WTC11 (cell line): ENCODE measurements at regions not wholly inside any gene's neighbourhood (a gene's known extent, or its start where the extent isn't known, plus 50 kb on each side); places are given as distances from the start of the nearest gene placed in this dataset.

Experiments
- ATAC-seq: fragments of 200-7000 bp; cut with Tn5 transposase; 2 replicates; pipeline ENCODE4 v1.10.0; 2021; ENCODE audit warnings: mild to moderate bottlenecking, moderate library complexity
- CTCF ChIA-PET: fragments of 300-600 bp; sonication (Branson Sonifier 250); formaldehyde crosslinking; loops from one replicate; lab custom pipeline; 2021; ENCODE audit warnings: antibody characterized with exemption; lab: Charles Lee
- POLR2A ChIA-PET: fragments of 350-600 bp; sonication (Branson Sonifier 250); formaldehyde crosslinking; loops from one replicate; lab custom pipeline; 2021; ENCODE audit warnings: antibody characterized with exemption; lab: Charles Lee
- DNase-seq: peaks from one replicate; pipeline ENCODE4 v3.0.0; 2021; ENCODE audit warnings: low spot score
- H3K27ac Mint-ChIP-seq: 2 replicates; pipeline ENCODE4 v1.8.0; 2021; ENCODE audit warnings: mixed read lengths
- H3K27me3 Mint-ChIP-seq: 2 replicates; pipeline ENCODE4 v1.8.0; 2021; ENCODE audit warnings: low read depth, mild to moderate bottlenecking, moderate library complexity, mixed read lengths
- H3K36me3 Mint-ChIP-seq: 2 replicates; pipeline ENCODE4 v1.8.0; 2021; ENCODE audit warnings: mixed read lengths
- H3K4me1 Mint-ChIP-seq: 2 replicates; pipeline ENCODE4 v1.8.0; 2022; ENCODE audit warnings: mixed read lengths
- H3K4me3 Mint-ChIP-seq: 2 replicates; pipeline ENCODE4 v1.8.0; 2021; ENCODE audit warnings: mild to moderate bottlenecking, moderate library complexity, mixed read lengths
- H3K9me3 Mint-ChIP-seq: 2 replicates; pipeline ENCODE4 v1.8.0; 2021; ENCODE audit warnings: mixed read lengths
- CBFB ChIP-seq: sonication (generic); formaldehyde crosslinking; IDR thresholded peaks from 2 replicates; pipeline ENCODE4 v1.8.1; 2022; ENCODE audit warnings: mild to moderate bottlenecking, low read depth, missing genetic modification reagents
- CREM ChIP-seq: sonication (generic); formaldehyde crosslinking; IDR thresholded peaks from 2 replicates; pipeline ENCODE4 v1.8.1; 2022; ENCODE audit warnings: mild to moderate bottlenecking, missing genetic modification reagents, moderate library complexity
- NFATC4 ChIP-seq: fragments of 250-450 bp; sonication (Bioruptor Pico); IDR thresholded peaks from 2 replicates; pipeline ENCODE4 v1.9.0; 2021; ENCODE audit warnings: mild to moderate bottlenecking
- PRRX2 ChIP-seq: fragments of 250-450 bp; sonication (Bioruptor Pico); IDR thresholded peaks from 2 replicates; pipeline ENCODE4 v1.8.0; 2021; ENCODE audit warnings: mild to moderate bottlenecking
- RELA ChIP-seq: sonication (generic); formaldehyde crosslinking; IDR thresholded peaks from 2 replicates; pipeline ENCODE4 v1.8.1; 2022; ENCODE audit warnings: missing genetic modification reagents, mild to moderate bottlenecking, borderline replicate concordance
- RORB ChIP-seq: fragments of 250-450 bp; sonication (Bioruptor Pico); IDR thresholded peaks from 2 replicates; pipeline ENCODE4 v1.9.0; 2021; ENCODE audit warnings: mild to moderate bottlenecking
- SP1 ChIP-seq: sonication (generic); formaldehyde crosslinking; conservative IDR thresholded peaks from 2 replicates; pipeline ENCODE4 v1.8.1; 2022; ENCODE audit warnings: missing genetic modification reagents
- ZNF138 ChIP-seq: sonication (generic); formaldehyde crosslinking; conservative IDR thresholded peaks from 2 replicates; pipeline ENCODE4 v1.8.1; 2022; ENCODE audit warnings: mild to moderate bottlenecking, moderate library complexity, missing genetic modification reagents
- ZNF671 ChIP-seq: fragments of 250-450 bp; sonication (Bioruptor Pico); IDR thresholded peaks from 2 replicates; pipeline ENCODE4 v1.8.0; 2021; ENCODE audit warnings: mild to moderate bottlenecking
- TF ChIP-seq, protein P1 (sequence below): sonication (generic); formaldehyde crosslinking; IDR thresholded peaks from 2 replicates; pipeline ENCODE4 v1.8.1; 2023; ENCODE audit warnings: mild to moderate bottlenecking, missing genetic modification reagents, moderate library complexity
- TF ChIP-seq, protein P2 (sequence below): sonication (generic); formaldehyde crosslinking; IDR thresholded peaks from 2 replicates; pipeline ENCODE4 v1.8.1; 2023; ENCODE audit warnings: mild to moderate bottlenecking, missing genetic modification reagents
- TF ChIP-seq, protein P3 (sequence below): sonication (generic); formaldehyde crosslinking; IDR thresholded peaks from 2 replicates; pipeline ENCODE4 v1.8.0; 2023; ENCODE audit warnings: missing genetic modification reagents
- TF ChIP-seq, protein P4 (sequence below): sonication (generic); formaldehyde crosslinking; IDR thresholded peaks from 2 replicates; pipeline ENCODE4 v1.8.0; 2022; ENCODE audit warnings: missing genetic modification reagents
- TF ChIP-seq, protein P5 (sequence below): sonication (generic); formaldehyde crosslinking; IDR thresholded peaks from 2 replicates; pipeline ENCODE4 v1.8.1; 2023; ENCODE audit warnings: mild to moderate bottlenecking, missing genetic modification reagents, borderline replicate concordance
- TF ChIP-seq, protein P6 (sequence below): sonication (generic); formaldehyde crosslinking; IDR thresholded peaks from 2 replicates; pipeline ENCODE4 v1.8.1; 2022; ENCODE audit warnings: mild to moderate bottlenecking, moderate library complexity, missing genetic modification reagents

DNA sequence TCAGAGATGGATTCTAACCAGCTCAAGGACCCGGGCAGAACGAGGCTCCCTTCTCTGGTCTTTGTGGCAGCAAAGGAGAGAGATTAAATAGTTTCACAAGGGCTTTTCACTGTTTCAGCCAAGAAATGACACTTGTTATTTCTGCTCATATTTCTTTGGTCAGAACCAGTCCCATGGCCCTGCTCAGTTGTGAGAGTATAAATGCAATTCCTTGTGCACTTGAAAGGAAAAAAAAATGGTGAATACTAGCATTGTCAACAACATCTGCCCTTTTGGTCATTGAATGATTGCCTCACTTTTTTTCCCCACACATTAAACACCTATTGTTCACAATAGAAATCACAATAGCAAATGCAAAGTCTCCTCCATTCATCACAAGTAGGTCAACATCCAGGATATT is 104.4 kb downstream of the RDH14 start:
- H3K4me1 Mint-ChIP-seq, result peaks cover 22% of the 10 kb centered on the region
- no peak for DNase-seq
- peaks cover 8% of the 10 kb centered on the region for H3K9me3 Mint-ChIP-seq
- CTCF ChIA-PET, result interaction anchor here (1.0 to 2.2 kb wide), 2 partner anchors 10 to 69 kb away, joined by 4 to 9 read pairs; no protein-coding TSS in a partner anchor
- ATAC-seq, result peak; percentile 38
- H3K36me3 Mint-ChIP-seq, result peaks cover 4% of the 10 kb centered on the region; the same call in 1 of the 2 replicates
- no peaks in the 10 kb centered on the region; the same call in 1 of the 2 replicates for H3K27me3 Mint-ChIP-seq
- H3K27ac Mint-ChIP-seq, result peak overlapping the region; percentile 31
- no peak overlapping the region for H3K4me3 Mint-ChIP-seq
- TF ChIP-seq, protein P1, sequence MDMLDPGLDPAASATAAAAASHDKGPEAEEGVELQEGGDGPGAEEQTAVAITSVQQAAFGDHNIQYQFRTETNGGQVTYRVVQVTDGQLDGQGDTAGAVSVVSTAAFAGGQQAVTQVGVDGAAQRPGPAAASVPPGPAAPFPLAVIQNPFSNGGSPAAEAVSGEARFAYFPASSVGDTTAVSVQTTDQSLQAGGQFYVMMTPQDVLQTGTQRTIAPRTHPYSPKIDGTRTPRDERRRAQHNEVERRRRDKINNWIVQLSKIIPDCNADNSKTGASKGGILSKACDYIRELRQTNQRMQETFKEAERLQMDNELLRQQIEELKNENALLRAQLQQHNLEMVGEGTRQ (CRISPR knock-in tag), result no peak
- TF ChIP-seq NFATC4 (CRISPR knock-in tag), result no peak
- TF ChIP-seq, protein P2, sequence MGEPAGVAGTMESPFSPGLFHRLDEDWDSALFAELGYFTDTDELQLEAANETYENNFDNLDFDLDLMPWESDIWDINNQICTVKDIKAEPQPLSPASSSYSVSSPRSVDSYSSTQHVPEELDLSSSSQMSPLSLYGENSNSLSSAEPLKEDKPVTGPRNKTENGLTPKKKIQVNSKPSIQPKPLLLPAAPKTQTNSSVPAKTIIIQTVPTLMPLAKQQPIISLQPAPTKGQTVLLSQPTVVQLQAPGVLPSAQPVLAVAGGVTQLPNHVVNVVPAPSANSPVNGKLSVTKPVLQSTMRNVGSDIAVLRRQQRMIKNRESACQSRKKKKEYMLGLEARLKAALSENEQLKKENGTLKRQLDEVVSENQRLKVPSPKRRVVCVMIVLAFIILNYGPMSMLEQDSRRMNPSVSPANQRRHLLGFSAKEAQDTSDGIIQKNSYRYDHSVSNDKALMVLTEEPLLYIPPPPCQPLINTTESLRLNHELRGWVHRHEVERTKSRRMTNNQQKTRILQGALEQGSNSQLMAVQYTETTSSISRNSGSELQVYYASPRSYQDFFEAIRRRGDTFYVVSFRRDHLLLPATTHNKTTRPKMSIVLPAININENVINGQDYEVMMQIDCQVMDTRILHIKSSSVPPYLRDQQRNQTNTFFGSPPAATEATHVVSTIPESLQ (CRISPR knock-in tag), result no peak
- TF ChIP-seq, protein P3, sequence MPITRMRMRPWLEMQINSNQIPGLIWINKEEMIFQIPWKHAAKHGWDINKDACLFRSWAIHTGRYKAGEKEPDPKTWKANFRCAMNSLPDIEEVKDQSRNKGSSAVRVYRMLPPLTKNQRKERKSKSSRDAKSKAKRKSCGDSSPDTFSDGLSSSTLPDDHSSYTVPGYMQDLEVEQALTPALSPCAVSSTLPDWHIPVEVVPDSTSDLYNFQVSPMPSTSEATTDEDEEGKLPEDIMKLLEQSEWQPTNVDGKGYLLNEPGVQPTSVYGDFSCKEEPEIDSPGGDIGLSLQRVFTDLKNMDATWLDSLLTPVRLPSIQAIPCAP, result no peak
- TF ChIP-seq PRRX2 (CRISPR knock-in tag), result no peak
- POLR2A ChIA-PET, result no interaction called here

DNA sequence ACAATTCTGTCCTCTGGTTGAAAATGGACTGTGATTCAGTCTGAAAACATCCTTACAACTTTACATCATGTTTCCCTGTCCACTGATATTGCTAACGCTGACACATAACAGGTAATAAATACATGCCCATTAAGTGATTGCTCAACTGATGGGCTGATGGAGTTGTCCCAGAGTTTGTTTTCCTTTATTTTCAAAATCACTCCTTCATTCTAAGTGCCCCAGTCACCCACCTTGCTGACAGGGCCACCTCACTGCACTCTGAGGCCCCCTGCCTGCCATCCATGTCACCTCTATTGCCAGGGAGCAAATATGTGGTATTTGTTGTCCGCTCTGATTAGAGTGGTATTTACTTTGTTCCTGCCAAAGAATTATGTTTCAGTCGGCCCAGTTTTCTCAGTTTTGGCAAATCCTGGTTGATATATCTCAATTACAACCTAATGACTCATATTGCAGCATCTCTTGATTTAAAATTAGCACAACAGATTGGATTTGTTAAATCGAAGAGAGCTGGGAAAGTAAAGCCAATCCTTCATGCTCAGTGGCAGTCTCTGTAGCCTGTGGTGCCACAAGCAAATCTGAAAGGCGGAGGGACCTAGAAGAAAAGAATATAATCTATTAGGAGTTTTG is 105.1 kb downstream of the RDH14 start:
- Mint-ChIP-seq H3K9me3 (peaks cover 8% of the 10 kb centered on the region), H3K4me1 (peaks cover 22% of the 10 kb centered on the region), H3K36me3 (peaks cover 4% of the 10 kb centered on the region; the same call in 1 of the 2 replicates), H3K27ac (peak overlapping the region; percentile 62), H3K4me3 (no peak overlapping the region), H3K27me3 (no peaks in the 10 kb centered on the region; the same call in 1 of the 2 replicates)
- ATAC-seq (peak; percentile 85), DNase-seq (peak; percentile 41)
- POLR2A ChIA-PET, result no interaction called here
- CTCF ChIA-PET, result interaction anchor here (1.0 to 2.2 kb wide), 2 partner anchors 9 to 68 kb away, joined by 4 to 9 read pairs; no protein-coding TSS in a partner anchor
- TF ChIP-seq CREM (CRISPR knock-in tag), result no peak
- TF ChIP-seq ZNF671 (CRISPR knock-in tag), result no peak
- no peak for TF ChIP-seq RORB (CRISPR knock-in tag)

DNA sequence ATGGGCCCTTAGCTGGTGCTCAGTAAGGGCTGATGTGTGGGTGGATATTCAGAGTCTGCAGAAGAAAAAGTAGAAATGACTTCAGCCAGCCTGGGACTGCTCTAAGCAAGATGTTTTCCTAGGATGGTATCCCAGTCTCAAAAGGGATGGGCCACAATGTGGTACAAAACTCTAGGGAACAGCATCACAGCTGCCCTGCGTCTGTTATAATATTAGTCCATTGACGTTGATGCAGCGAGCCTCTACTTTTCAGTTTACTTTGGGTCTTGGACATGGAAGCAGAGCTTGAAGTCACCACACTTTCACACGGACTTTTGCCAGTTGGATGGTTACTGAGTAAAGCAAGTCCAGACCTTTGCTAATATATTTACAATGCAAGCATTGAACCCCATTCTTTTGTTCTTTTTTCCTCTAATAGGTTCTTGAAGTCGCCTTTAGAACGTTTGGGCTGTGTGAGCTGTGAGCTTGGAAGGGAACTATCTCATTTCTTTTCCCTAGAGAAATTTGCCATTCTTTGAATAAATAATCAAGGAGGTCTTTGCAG is 105.7 kb downstream of the RDH14 start:
- peaks cover 22% of the 10 kb centered on the region for H3K4me1 Mint-ChIP-seq
- TF ChIP-seq RELA (no peak), SP1 (CRISPR knock-in tag) (no peak)
- TF ChIP-seq, all 79 proteins: peak for 0
- ChIA-PET CTCF (interaction anchor here (0.7 kb wide), 1 partner anchor 67 kb away, joined by 3 read pairs; no protein-coding TSS in a partner anchor), POLR2A (no interaction called here)
- Mint-ChIP-seq H3K27ac (no peak overlapping the region), H3K36me3 (peaks cover 4% of the 10 kb centered on the region; the same call in 1 of the 2 replicates), H3K27me3 (no peaks in the 10 kb centered on the region; the same call in 1 of the 2 replicates), H3K4me3 (no peak overlapping the region), H3K9me3 (peaks cover 8% of the 10 kb centered on the region)
- ATAC-seq (no peak), DNase-seq (no peak)

DNA sequence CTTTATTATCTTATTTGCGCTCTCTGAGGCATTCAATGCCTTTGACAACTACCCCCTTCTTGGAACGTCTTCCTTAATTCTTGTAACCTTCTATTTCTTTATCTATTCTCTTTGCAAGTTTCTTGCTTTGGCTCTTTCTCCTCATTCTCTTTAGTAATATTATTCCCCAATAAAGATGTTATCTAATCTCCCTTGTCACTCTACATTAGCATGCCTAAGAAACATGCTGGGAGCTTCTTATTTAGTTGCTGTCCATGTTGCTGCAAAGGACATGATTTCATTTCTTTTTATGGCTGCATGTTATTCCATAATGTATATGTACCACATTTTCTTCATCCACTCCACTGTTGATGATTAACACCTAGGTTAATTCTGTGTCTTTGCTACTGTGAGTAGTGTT is 113.7 kb downstream of the RDH14 start:
- CTCF ChIA-PET, result interaction anchor here (1.6 kb wide), 1 partner anchor 9 kb away, joined by 4 read pairs; no protein-coding TSS in a partner anchor
- no peak for ATAC-seq
- TF ChIP-seq, protein P4, sequence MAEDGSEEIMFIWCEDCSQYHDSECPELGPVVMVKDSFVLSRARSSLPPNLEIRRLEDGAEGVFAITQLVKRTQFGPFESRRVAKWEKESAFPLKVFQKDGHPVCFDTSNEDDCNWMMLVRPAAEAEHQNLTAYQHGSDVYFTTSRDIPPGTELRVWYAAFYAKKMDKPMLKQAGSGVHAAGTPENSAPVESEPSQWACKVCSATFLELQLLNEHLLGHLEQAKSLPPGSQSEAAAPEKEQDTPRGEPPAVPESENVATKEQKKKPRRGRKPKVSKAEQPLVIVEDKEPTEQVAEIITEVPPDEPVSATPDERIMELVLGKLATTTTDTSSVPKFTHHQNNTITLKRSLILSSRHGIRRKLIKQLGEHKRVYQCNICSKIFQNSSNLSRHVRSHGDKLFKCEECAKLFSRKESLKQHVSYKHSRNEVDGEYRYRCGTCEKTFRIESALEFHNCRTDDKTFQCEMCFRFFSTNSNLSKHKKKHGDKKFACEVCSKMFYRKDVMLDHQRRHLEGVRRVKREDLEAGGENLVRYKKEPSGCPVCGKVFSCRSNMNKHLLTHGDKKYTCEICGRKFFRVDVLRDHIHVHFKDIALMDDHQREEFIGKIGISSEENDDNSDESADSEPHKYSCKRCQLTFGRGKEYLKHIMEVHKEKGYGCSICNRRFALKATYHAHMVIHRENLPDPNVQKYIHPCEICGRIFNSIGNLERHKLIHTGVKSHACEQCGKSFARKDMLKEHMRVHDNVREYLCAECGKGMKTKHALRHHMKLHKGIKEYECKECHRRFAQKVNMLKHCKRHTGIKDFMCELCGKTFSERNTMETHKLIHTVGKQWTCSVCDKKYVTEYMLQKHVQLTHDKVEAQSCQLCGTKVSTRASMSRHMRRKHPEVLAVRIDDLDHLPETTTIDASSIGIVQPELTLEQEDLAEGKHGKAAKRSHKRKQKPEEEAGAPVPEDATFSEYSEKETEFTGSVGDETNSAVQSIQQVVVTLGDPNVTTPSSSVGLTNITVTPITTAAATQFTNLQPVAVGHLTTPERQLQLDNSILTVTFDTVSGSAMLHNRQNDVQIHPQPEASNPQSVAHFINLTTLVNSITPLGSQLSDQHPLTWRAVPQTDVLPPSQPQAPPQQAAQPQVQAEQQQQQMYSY (CRISPR knock-in tag), result no peak
- no peak for TF ChIP-seq ZNF138 (CRISPR knock-in tag)
- TF ChIP-seq, protein P5, sequence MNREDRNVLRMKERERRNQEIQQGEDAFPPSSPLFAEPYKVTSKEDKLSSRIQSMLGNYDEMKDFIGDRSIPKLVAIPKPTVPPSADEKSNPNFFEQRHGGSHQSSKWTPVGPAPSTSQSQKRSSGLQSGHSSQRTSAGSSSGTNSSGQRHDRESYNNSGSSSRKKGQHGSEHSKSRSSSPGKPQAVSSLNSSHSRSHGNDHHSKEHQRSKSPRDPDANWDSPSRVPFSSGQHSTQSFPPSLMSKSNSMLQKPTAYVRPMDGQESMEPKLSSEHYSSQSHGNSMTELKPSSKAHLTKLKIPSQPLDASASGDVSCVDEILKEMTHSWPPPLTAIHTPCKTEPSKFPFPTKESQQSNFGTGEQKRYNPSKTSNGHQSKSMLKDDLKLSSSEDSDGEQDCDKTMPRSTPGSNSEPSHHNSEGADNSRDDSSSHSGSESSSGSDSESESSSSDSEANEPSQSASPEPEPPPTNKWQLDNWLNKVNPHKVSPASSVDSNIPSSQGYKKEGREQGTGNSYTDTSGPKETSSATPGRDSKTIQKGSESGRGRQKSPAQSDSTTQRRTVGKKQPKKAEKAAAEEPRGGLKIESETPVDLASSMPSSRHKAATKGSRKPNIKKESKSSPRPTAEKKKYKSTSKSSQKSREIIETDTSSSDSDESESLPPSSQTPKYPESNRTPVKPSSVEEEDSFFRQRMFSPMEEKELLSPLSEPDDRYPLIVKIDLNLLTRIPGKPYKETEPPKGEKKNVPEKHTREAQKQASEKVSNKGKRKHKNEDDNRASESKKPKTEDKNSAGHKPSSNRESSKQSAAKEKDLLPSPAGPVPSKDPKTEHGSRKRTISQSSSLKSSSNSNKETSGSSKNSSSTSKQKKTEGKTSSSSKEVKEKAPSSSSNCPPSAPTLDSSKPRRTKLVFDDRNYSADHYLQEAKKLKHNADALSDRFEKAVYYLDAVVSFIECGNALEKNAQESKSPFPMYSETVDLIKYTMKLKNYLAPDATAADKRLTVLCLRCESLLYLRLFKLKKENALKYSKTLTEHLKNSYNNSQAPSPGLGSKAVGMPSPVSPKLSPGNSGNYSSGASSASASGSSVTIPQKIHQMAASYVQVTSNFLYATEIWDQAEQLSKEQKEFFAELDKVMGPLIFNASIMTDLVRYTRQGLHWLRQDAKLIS, result no peak
- no peak for TF ChIP-seq CBFB (CRISPR knock-in tag)
- TF ChIP-seq, protein P6, sequence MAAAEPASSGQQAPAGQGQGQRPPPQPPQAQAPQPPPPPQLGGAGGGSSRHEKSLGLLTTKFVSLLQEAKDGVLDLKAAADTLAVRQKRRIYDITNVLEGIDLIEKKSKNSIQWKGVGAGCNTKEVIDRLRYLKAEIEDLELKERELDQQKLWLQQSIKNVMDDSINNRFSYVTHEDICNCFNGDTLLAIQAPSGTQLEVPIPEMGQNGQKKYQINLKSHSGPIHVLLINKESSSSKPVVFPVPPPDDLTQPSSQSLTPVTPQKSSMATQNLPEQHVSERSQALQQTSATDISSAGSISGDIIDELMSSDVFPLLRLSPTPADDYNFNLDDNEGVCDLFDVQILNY, result no peak
- no peak for TF ChIP-seq NFATC4 (CRISPR knock-in tag)

More for the DNA sequence above, 113.7 kb downstream of the RDH14 start:
- DNase-seq, result no peak
- no peak overlapping the region for H3K27ac Mint-ChIP-seq
- H3K36me3 Mint-ChIP-seq, result no peaks in the 10 kb centered on the region
- no peak overlapping the region for H3K4me3 Mint-ChIP-seq
- H3K9me3 Mint-ChIP-seq, result no peaks in the 10 kb centered on the region
- H3K27me3 Mint-ChIP-seq, result no peaks in the 10 kb centered on the region
- H3K4me1 Mint-ChIP-seq, result no peaks in the 10 kb centered on the region
- POLR2A ChIA-PET, result no interaction called here
